ENCODE measurements at regions not wholly inside any gene's neighbourhood (a gene's known extent, or its start where the extent isn't known, plus 50 kb on each side); places are given as distances from the start of the nearest gene placed in this dataset.
A peak's percentile ranks its signal among the peaks of the same experiment; 100 is the strongest.
"Not testable (repeated sequence)": the region's sequence is repeated elsewhere in the genome, so short reads cannot be mapped to it uniquely, and the experiment has no call there.

- H3K4me3 Mint-ChIP-seq, H3K9me3 Mint-ChIP-seq, H3K27me3 Mint-ChIP-seq, H3K4me1 Mint-ChIP-seq, H3K36me3 Mint-ChIP-seq, H3K27ac Mint-ChIP-seq: not testable (repeated sequence)
Observed at GRCh38 chr7:45807832-45808231, 65.0 kb downstream of the CCDC201 start.

DNA sequence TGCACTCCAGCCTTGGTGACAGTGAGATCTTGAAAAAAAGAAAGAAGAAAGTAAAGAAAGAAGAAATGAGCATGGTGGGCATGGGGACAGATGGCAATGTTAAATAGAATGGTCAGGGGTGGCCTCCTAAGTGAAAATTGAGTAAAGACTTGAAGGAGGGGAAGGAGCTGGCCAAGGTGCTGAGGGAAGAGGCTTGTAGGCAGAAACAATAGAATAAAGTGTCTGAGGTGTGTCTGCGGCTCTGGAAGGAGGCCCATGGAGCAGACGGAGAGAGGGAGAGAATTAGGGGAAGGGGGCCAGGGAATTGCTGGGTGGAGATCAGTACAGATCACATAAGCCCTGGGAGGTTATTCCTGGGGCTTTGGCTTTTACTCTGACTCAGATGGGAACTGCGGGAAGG, 70.7 kb downstream of the CCDC201 start:
- H3K4me3 Mint-ChIP-seq, result not testable (repeated sequence)

GRCh38 chr7:45797264-45797663, 75.6 kb downstream of the CCDC201 start:
- H3K9me3 Mint-ChIP-seq, H3K4me3 Mint-ChIP-seq, H3K27ac Mint-ChIP-seq, H3K36me3 Mint-ChIP-seq, H3K27me3 Mint-ChIP-seq, H3K4me1 Mint-ChIP-seq: not testable (repeated sequence)

More for the DNA sequence above, 70.7 kb downstream of the CCDC201 start:
- not testable (repeated sequence) for H3K4me1 Mint-ChIP-seq, H3K36me3 Mint-ChIP-seq, H3K9me3 Mint-ChIP-seq, H3K27me3 Mint-ChIP-seq
- H3K27ac Mint-ChIP-seq, result peak overlapping the region in 1 of 3 donors; percentile 71

DNA sequence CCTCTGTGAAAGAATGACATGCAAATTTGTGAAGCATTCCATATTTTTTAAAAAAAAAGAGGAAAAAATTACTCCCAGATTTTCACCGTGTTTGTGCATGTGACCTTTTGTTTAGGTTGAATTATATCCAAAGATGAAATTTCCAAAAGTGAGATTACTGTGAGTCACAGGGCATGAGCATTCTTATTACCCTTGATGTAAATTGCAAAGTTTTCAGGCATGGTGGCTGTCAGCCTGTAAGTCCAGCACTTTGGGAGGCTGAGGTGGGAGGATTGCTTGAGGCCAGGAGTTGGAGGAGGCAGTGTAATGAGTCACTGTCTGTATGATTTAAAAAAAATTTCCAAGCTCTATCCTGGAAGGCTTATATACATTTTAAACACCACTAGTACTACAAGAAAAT, 83.2 kb downstream of the CCDC201 start:
- H3K36me3 Mint-ChIP-seq, H3K4me1 Mint-ChIP-seq, H3K27me3 Mint-ChIP-seq, H3K4me3 Mint-ChIP-seq, H3K9me3 Mint-ChIP-seq, H3K27ac Mint-ChIP-seq: not testable (repeated sequence)

GRCh38 chr7:45785724-45786123, 87.2 kb downstream of the CCDC201 start:
- not testable (repeated sequence) for H3K4me1 Mint-ChIP-seq, H3K27ac Mint-ChIP-seq, H3K27me3 Mint-ChIP-seq, H3K36me3 Mint-ChIP-seq, H3K4me3 Mint-ChIP-seq, H3K9me3 Mint-ChIP-seq

- not testable (repeated sequence) for H3K4me1 Mint-ChIP-seq, H3K36me3 Mint-ChIP-seq, H3K4me3 Mint-ChIP-seq, H3K9me3 Mint-ChIP-seq, H3K27ac Mint-ChIP-seq, H3K27me3 Mint-ChIP-seq
Observed at GRCh38 chr7:45784775-45785174, 88.1 kb downstream of the CCDC201 start.
